ENCODE measurements at regions not wholly inside any gene's neighbourhood (a gene's known extent, or its start where the extent isn't known, plus 50 kb on each side); places are given as distances from the start of the nearest gene placed in this dataset.

DNA sequence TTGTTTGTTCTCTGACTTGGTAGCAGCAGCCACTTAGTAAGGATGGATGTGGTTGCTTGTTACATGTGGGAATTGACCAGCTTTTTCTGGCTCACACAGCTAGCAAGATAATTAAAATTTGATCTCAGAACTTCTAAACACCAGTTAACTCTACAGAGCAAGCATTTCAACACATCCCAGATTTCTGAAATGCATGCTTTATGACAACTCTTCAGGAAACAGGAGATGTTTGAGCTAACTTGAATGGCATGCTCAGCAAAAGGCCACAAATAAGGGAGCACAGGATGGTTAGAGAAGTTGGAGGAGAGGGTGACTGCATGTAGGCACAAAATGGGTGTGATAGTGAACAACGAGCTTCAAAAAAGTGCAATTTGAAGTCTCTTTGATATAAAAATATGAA is 167.1 kb upstream of the SPRY2 start:
- DNase-seq = no peak
- H3K27me3 ChIP-seq = no peaks in the 10 kb centered on the region
- no peaks in the 10 kb centered on the region for H3K4me1 ChIP-seq
- intact Hi-C loops (cut with DNase I) = no loop called here
- H3K9me3 ChIP-seq = peaks cover 0 to 6% (median 2%) of the 10 kb centered on the region in 4 donors
- no peak overlapping the region for H3K4me3 ChIP-seq
- TF ChIP-seq, protein P1, sequence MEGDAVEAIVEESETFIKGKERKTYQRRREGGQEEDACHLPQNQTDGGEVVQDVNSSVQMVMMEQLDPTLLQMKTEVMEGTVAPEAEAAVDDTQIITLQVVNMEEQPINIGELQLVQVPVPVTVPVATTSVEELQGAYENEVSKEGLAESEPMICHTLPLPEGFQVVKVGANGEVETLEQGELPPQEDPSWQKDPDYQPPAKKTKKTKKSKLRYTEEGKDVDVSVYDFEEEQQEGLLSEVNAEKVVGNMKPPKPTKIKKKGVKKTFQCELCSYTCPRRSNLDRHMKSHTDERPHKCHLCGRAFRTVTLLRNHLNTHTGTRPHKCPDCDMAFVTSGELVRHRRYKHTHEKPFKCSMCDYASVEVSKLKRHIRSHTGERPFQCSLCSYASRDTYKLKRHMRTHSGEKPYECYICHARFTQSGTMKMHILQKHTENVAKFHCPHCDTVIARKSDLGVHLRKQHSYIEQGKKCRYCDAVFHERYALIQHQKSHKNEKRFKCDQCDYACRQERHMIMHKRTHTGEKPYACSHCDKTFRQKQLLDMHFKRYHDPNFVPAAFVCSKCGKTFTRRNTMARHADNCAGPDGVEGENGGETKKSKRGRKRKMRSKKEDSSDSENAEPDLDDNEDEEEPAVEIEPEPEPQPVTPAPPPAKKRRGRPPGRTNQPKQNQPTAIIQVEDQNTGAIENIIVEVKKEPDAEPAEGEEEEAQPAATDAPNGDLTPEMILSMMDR (IDR thresholded peaks at IDR 0.05) = no peak
- no peak for TF ChIP-seq POLR2A (IDR thresholded peaks at IDR 0.05)
- no peaks in the 10 kb centered on the region for H3K36me3 ChIP-seq
- WGBS, 2 donors = 81 to 89% methylated on average over 1 of the region's 1 CpG
- no peak overlapping the region for H3K27ac ChIP-seq

- no peak overlapping the region for H3K4me3 ChIP-seq
- TF ChIP-seq POLR2AphosphoS5 (IDR thresholded peaks at IDR 0.05) (no peak), POLR2A (IDR thresholded peaks at IDR 0.05) (no peak), EP300 (IDR thresholded peaks at IDR 0.05) (no peak)
- TF ChIP-seq, protein P1 (IDR thresholded peaks at IDR 0.05) = no peak
- intact Hi-C loops (cut with DNase I) = no loop called here
- H3K27me3 ChIP-seq = no peaks in the 10 kb centered on the region
- H3K36me3 ChIP-seq = no peaks in the 10 kb centered on the region
- H3K4me1 ChIP-seq = no peaks in the 10 kb centered on the region
- no peak overlapping the region for H3K27ac ChIP-seq
- WGBS, 2 donors = 66 to 70% methylated on average over 4 of the region's 4 CpGs
- no peak for DNase-seq
- peaks cover 0 to 6% (median 2%) of the 10 kb centered on the region in 4 donors for H3K9me3 ChIP-seq
These were observed 163.5 kb upstream of the SPRY2 start for GRCh38 chr13:80504453-80504852.

- no peak for DNase-seq
- Histone ChIP-seq H3K36me3 (no peaks in the 10 kb centered on the region), H3K4me1 (no peaks in the 10 kb centered on the region), H3K27ac (no peak overlapping the region), H3K4me3 (no peak overlapping the region), H3K27me3 (no peaks in the 10 kb centered on the region), H3K9me3 (peaks cover 0 to 6% (median 2%) of the 10 kb centered on the region in 4 donors)
- intact Hi-C loops (cut with DNase I) = no loop called here
- TF ChIP-seq EP300 (IDR thresholded peaks at IDR 0.05) (no peak), POLR2AphosphoS5 (IDR thresholded peaks at IDR 0.05) (no peak), POLR2A (IDR thresholded peaks at IDR 0.05) (no peak)
- TF ChIP-seq, protein P1 (IDR thresholded peaks at IDR 0.05) = no peak
These were observed 161.4 kb upstream of the SPRY2 start for GRCh38 chr13:80502359-80502758.

DNA sequence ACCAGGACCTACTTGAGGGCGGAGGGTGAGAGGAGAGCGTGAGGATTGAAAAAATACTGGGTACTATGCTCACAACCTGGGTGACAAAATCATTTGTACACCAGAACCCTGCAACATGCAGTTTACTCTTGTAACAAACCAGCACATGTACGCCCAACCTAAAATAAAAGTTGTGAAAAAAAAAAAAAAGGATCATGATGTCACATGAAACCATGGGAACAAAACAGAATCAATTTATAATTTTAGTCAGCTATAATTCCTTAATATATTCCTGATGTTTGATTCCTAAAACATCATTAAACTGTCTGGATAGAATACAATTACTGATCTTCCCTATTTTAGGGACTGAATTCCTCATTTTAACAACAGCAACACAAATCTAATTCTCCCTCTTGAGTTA is 160.6 kb upstream of the SPRY2 start:
- H3K4me1 ChIP-seq = no peaks in the 10 kb centered on the region
- no peak overlapping the region for H3K4me3 ChIP-seq
- no peak for TF ChIP-seq EP300 (IDR thresholded peaks at IDR 0.05)
- TF ChIP-seq POLR2A (IDR thresholded peaks at IDR 0.05) = no peak
- no peak for TF ChIP-seq POLR2AphosphoS5 (IDR thresholded peaks at IDR 0.05)
- TF ChIP-seq, protein P1 (IDR thresholded peaks at IDR 0.05) = no peak
- H3K36me3 ChIP-seq = no peaks in the 10 kb centered on the region
- H3K27ac ChIP-seq = no peak overlapping the region
- 79 to 93% methylated on average over 3 of the region's 3 CpGs for WGBS, 2 donors
- peaks cover 0 to 6% (median 2%) of the 10 kb centered on the region in 4 donors for H3K9me3 ChIP-seq
- DNase-seq = no peak
- intact Hi-C loops (cut with DNase I) = no loop called here
- H3K27me3 ChIP-seq = no peaks in the 10 kb centered on the region

- Histone ChIP-seq H3K27ac (peak overlapping the region in 1 of 4 donors; percentile 9), H3K36me3 (no peaks in the 10 kb centered on the region), H3K4me1 (no peaks in the 10 kb centered on the region), H3K9me3 (peaks cover 0 to 2% (median 0%) of the 10 kb centered on the region in 4 donors), H3K4me3 (no peak overlapping the region), H3K27me3 (no peaks in the 10 kb centered on the region)
- WGBS, 2 donors = 89 to 90% methylated on average over 4 of the region's 4 CpGs
- DNase-seq = no peak
- TF ChIP-seq POLR2AphosphoS5 (IDR thresholded peaks at IDR 0.05) (no peak), POLR2A (IDR thresholded peaks at IDR 0.05) (no peak), EP300 (IDR thresholded peaks at IDR 0.05) (no peak)
- TF ChIP-seq, protein P1 (IDR thresholded peaks at IDR 0.05) = no peak
- intact Hi-C loops (cut with DNase I) = no loop called here
These were observed 158.8 kb upstream of the SPRY2 start for GRCh38 chr13:80499536-80500290.

All from sigmoid colon (tissue), 6 donors.